ENCODE measurements at regions not wholly inside any gene's neighbourhood (a gene's known extent, or its start where the extent isn't known, plus 50 kb on each side); places are given as distances from the start of the nearest gene placed in this dataset.

GRCh38 chr9:81472701-81473100, 216.6 kb downstream of the TLE1 start:
- in situ Hi-C loops (cut with MboI; ENCODE audit: low sequenced_read_pairs in 4 of 4), result no loop called here
- Histone ChIP-seq H3K4me1 (peaks cover 31 to 40% of the 10 kb centered on the region in 2 donors), H3K4me3 (no peak overlapping the region), H3K36me3 (no peaks in the 10 kb centered on the region), H3K27me3 (no peaks in the 10 kb centered on the region), H3K9me3 (no peaks in the 10 kb centered on the region), H3K27ac (no peak overlapping the region)
- DNase-seq (no peak), ATAC-seq (no peak)
- intact Hi-C loops (cut with DNase I; ENCODE audit: low total_unique reads), result no loop called here
- TF ChIP-seq POLR2A (IDR thresholded peaks at IDR 0.05), result no peak
- TF ChIP-seq CTCF (IDR thresholded peaks at IDR 0.05 in 4 of 5, conservative IDR thresholded peaks at IDR 0.05 in 1 of 5), result no peak

- Histone ChIP-seq H3K4me1 (peaks cover 20 to 34% of the 10 kb centered on the region in 2 donors), H3K9me3 (no peaks in the 10 kb centered on the region), H3K4me3 (no peak overlapping the region), H3K36me3 (no peaks in the 10 kb centered on the region), H3K27me3 (no peaks in the 10 kb centered on the region), H3K27ac (no peak overlapping the region)
- no peak for ATAC-seq
- intact Hi-C loops (cut with DNase I; ENCODE audit: low total_unique reads), result no loop called here
- TF ChIP-seq CTCF (IDR thresholded peaks at IDR 0.05 in 4 of 5, conservative IDR thresholded peaks at IDR 0.05 in 1 of 5) (no peak), POLR2A (IDR thresholded peaks at IDR 0.05) (no peak)
- in situ Hi-C loops (cut with MboI; ENCODE audit: low sequenced_read_pairs in 4 of 4), result no loop called here
- no peak for DNase-seq
Measured at GRCh38 chr9:81470864-81471263, 218.5 kb downstream of the TLE1 start.

GRCh38 chr9:81468084-81468595, 221.2 kb downstream of the TLE1 start:
- Histone ChIP-seq H3K36me3 (no peaks in the 10 kb centered on the region), H3K27me3 (no peaks in the 10 kb centered on the region), H3K4me1 (peaks cover 16 to 26% of the 10 kb centered on the region in 2 donors), H3K9me3 (no peaks in the 10 kb centered on the region), H3K4me3 (no peak overlapping the region), H3K27ac (peak overlapping the region in 2 of 4 donors; percentile 22 to 86)
- TF ChIP-seq CTCF (IDR thresholded peaks at IDR 0.05 in 4 of 5, conservative IDR thresholded peaks at IDR 0.05 in 1 of 5) (no peak), POLR2A (IDR thresholded peaks at IDR 0.05) (peak in 1 of 2 donors; percentile 51)
- DNase-seq (peak in 1 of 2 donors; percentile 10), ATAC-seq (peak in 1 of 2 donors; percentile 40)
- intact Hi-C loops (cut with DNase I; ENCODE audit: low total_unique reads), result loop anchor here (10.0 kb wide), 1 partner anchor 147 kb away; no protein-coding TSS in a partner anchor
- in situ Hi-C loops (cut with MboI; ENCODE audit: low sequenced_read_pairs in 4 of 4), result no loop called here

- H3K9me3 ChIP-seq, result no peaks in the 10 kb centered on the region
- no peak overlapping the region for H3K4me3 ChIP-seq
- no peaks in the 10 kb centered on the region for H3K36me3 ChIP-seq
- DNase-seq (no peak), ATAC-seq (no peak)
- TF ChIP-seq POLR2A (IDR thresholded peaks at IDR 0.05) (no peak), CTCF (IDR thresholded peaks at IDR 0.05 in 4 of 5, conservative IDR thresholded peaks at IDR 0.05 in 1 of 5) (no peak)
- intact Hi-C loops (cut with DNase I; ENCODE audit: low total_unique reads), result loop anchor here (10.0 kb wide), 1 partner anchor 148 kb away; no protein-coding TSS in a partner anchor
- peaks cover 16 to 26% of the 10 kb centered on the region in 2 donors for H3K4me1 ChIP-seq
- peak overlapping the region in 3 of 4 donors; percentile 86 to 91 (median 87) for H3K27ac ChIP-seq
- no peaks in the 10 kb centered on the region for H3K27me3 ChIP-seq
- in situ Hi-C loops (cut with MboI; ENCODE audit: low sequenced_read_pairs in 4 of 4), result no loop called here
Measured at GRCh38 chr9:81466981-81467380, 222.4 kb downstream of the TLE1 start.
